Cardiac muscle cell (in vitro differentiated cells and primary cell): ENCODE measurements at regions not wholly inside any gene's neighbourhood (a gene's known extent, or its start where the extent isn't known, plus 50 kb on each side); places are given as distances from the start of the nearest gene placed in this dataset.
A peak's percentile ranks its signal among the peaks of the same experiment; 100 is the strongest.

ENCODE experiments used
- DNase-seq, 2 donors: peaks; one replicate each; pipeline versions ENCODE4 v3.0.0 to v3.0.0-alpha.2; 2010 to 2017; ENCODE audit warnings: low read depth in 1 of 2, low spot score in 1 of 2
- H3K27ac ChIP-seq: fragments of 200-600 bp; sonication (generic); 2 replicates; pipeline ENCODE4 v1.5.1; 2016
- H3K27me3 ChIP-seq: fragments of 200-600 bp; sonication (generic); 2 replicates; pipeline ENCODE4 v1.6.0; 2016; ENCODE audit warnings: control low read depth
- H3K36me3 ChIP-seq: fragments of 200-600 bp; sonication (generic); 2 replicates; pipeline ENCODE4 v1.5.1; 2016; ENCODE audit warnings: control low read depth
- H3K4me1 ChIP-seq: fragments of 200-600 bp; sonication (generic); 2 replicates; pipeline ENCODE4 v1.8.1; 2017; ENCODE audit warnings: low read depth, mild to moderate bottlenecking, mixed run types
- H3K4me3 ChIP-seq: fragments of 200-600 bp; sonication (generic); 2 replicates; pipeline ENCODE4 v1.5.1; 2016; ENCODE audit warnings: mild to moderate bottlenecking
- H3K9me3 ChIP-seq: fragments of 200-600 bp; sonication (generic); 2 replicates; pipeline ENCODE4 v1.5.1; 2017; ENCODE audit warnings: low read depth, mild to moderate bottlenecking, control low read depth
- CTCF ChIP-seq: IDR thresholded peaks from 2 replicates; pipeline ENCODE4 v1.5.1; 2012; ENCODE audit warnings: low read depth, mild to moderate bottlenecking, low read length

GRCh38 chr5:103498800-103499551, 63.6 kb downstream of the NUDT12 start:
- no peaks in the 10 kb centered on the region for H3K27me3 ChIP-seq
- H3K9me3 ChIP-seq: no peaks in the 10 kb centered on the region
- peak in 1 of 2 donors; percentile 9 for DNase-seq
- TF ChIP-seq CTCF: no peak
- H3K4me3 ChIP-seq: no peak overlapping the region
- peaks cover 13% of the 10 kb centered on the region for H3K4me1 ChIP-seq
- no peaks in the 10 kb centered on the region for H3K36me3 ChIP-seq
- H3K27ac ChIP-seq: peak overlapping the region; percentile 85

DNA sequence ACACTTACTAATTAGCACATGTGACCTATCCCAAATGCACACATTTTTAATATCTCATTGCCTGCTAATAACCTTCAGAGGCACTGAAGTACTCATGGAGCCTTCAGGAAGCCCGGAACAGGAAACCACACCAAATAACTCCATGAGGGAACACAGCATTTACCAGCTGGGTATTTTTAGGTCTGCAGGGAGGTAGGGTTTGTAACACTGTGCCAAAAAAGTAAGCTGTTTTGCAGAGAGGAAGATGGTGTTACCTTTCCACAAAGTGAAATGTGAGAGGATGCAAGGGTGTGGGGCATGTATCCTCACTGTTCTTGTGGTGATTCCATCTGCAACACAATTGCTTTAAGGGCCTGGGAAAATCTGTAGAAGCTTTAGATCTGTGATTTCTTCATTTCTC, 64.4 kb downstream of the NUDT12 start:
- no peak for TF ChIP-seq CTCF
- Histone ChIP-seq H3K27ac (no peak overlapping the region), H3K4me3 (no peak overlapping the region)

GRCh38 chr5:103497781-103498180, 64.8 kb downstream of the NUDT12 start:
- no peaks in the 10 kb centered on the region for H3K9me3 ChIP-seq
- H3K27me3 ChIP-seq: no peaks in the 10 kb centered on the region
- no peak for DNase-seq
- no peak overlapping the region for H3K27ac ChIP-seq
- TF ChIP-seq CTCF: no peak
- no peaks in the 10 kb centered on the region for H3K36me3 ChIP-seq
- no peak overlapping the region for H3K4me3 ChIP-seq
- peaks cover 13% of the 10 kb centered on the region for H3K4me1 ChIP-seq

More for the DNA sequence above, 64.4 kb downstream of the NUDT12 start:
- H3K27me3 ChIP-seq: no peaks in the 10 kb centered on the region
- no peak for DNase-seq
- H3K4me1 ChIP-seq: peaks cover 13% of the 10 kb centered on the region
- no peaks in the 10 kb centered on the region for H3K36me3 ChIP-seq
- no peaks in the 10 kb centered on the region for H3K9me3 ChIP-seq

GRCh38 chr5:103490030-103490739, 72.4 kb downstream of the NUDT12 start:
- no peak for TF ChIP-seq CTCF
- H3K27ac ChIP-seq: no peak overlapping the region
- DNase-seq: no peak

DNA sequence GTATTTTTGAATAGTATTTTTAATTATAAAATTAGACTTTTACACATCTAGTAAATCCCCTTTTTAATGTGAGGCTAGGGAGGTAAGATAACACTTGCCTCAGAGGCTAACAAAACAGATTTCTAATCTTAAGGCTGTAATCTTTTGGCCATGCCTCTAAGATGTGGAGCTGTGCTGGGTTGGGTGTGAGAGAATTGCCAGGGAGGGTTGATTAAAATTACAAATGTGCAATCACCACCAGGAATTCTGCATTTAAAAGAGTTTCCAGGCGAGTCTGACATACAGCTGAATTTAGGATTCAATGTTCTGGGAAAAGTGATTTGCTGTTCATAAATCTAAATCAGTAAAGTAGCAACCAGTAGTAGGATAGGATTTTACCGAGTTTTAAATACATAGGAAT, 73.3 kb downstream of the NUDT12 start:
- Histone ChIP-seq H3K9me3 (no peaks in the 10 kb centered on the region), H3K27ac (no peak overlapping the region), H3K27me3 (no peaks in the 10 kb centered on the region), H3K36me3 (no peaks in the 10 kb centered on the region), H3K4me3 (no peak overlapping the region), H3K4me1 (no peaks in the 10 kb centered on the region)
- no peak for DNase-seq
- no peak for TF ChIP-seq CTCF

More at GRCh38 chr5:103490030-103490739, 72.4 kb downstream of the NUDT12 start:
- Histone ChIP-seq H3K9me3 (no peaks in the 10 kb centered on the region), H3K36me3 (no peaks in the 10 kb centered on the region), H3K27me3 (no peaks in the 10 kb centered on the region), H3K4me1 (no peaks in the 10 kb centered on the region), H3K4me3 (no peak overlapping the region)
